HEK293T (cell line): ENCODE measurements at regions not wholly inside any gene's neighbourhood (a gene's known extent, or its start where the extent isn't known, plus 50 kb on each side); places are given as distances from the start of the nearest gene placed in this dataset.

Source experiments
- CTCF ChIA-PET: fragments of 350-600 bp; formaldehyde crosslinking; extraction: SDS; loops from one replicate; lab custom pipeline; 2021; ENCODE audit warnings: antibody characterized with exemption, inconsistent platforms; lab: Yijun Ruan, JAX
- POLR2A ChIA-PET: fragments of 350-600 bp; formaldehyde crosslinking; extraction: SDS; loops from one replicate; lab custom pipeline; 2020; ENCODE audit warnings: antibody characterized with exemption, inconsistent platforms; lab: Yijun Ruan, JAX
- DNase-seq: peaks from one replicate; pipeline ENCODE4 v3.0.0; 2012; ENCODE audit warnings: mixed read lengths; ENCODE audit errors: extremely low spot score
- ARNT ChIP-seq: fragments of 450-650 bp; IDR thresholded peaks from 2 replicates; pipeline ENCODE4 v1.6.1; 2017; ENCODE audit warnings: mild to moderate bottlenecking
- BHLHE40 ChIP-seq: fragments of 450-650 bp; IDR thresholded peaks from 2 replicates; pipeline ENCODE4 v1.6.1; 2016; ENCODE audit warnings: mild to moderate bottlenecking, moderate library complexity, borderline replicate concordance
- CTBP1 ChIP-seq: fragments of 450-650 bp; IDR thresholded peaks from 2 replicates; pipeline ENCODE4 v1.6.1; 2016; ENCODE audit warnings: borderline replicate concordance
- ELF4 ChIP-seq: fragments of 450-650 bp; IDR thresholded peaks from 2 replicates; pipeline ENCODE4 v1.6.1; 2017; ENCODE audit warnings: antibody characterized with exemption
- FOXA1 ChIP-seq: fragments of 450-650 bp; IDR thresholded peaks from 2 replicates; pipeline ENCODE4 v1.6.1; 2016; ENCODE audit warnings: mild to moderate bottlenecking
- FOXK2 ChIP-seq: fragments of 450-650 bp; IDR thresholded peaks from 2 replicates; pipeline ENCODE4 v1.6.1; 2016; ENCODE audit warnings: mild to moderate bottlenecking
- FOXM1 ChIP-seq: fragments of 450-650 bp; IDR thresholded peaks from 2 replicates; pipeline ENCODE4 v1.6.1; 2017; ENCODE audit warnings: mild to moderate bottlenecking, borderline replicate concordance
- HDGF ChIP-seq: fragments of 450-650 bp; IDR thresholded peaks from 2 replicates; pipeline ENCODE4 v1.6.1; 2017; ENCODE audit warnings: antibody characterized with exemption, borderline replicate concordance
- L3MBTL2 ChIP-seq: fragments of 450-650 bp; conservative IDR thresholded peaks from 2 replicates; pipeline ENCODE4 v1.6.1; 2016; ENCODE audit warnings: mild to moderate bottlenecking
- LEF1 ChIP-seq: fragments of 450-650 bp; IDR thresholded peaks from 2 replicates; pipeline ENCODE4 v1.6.1; 2017; ENCODE audit warnings: mild to moderate bottlenecking, borderline replicate concordance
- NFRKB ChIP-seq: fragments of 450-650 bp; IDR thresholded peaks from 2 replicates; pipeline ENCODE4 v1.6.1; 2016; ENCODE audit warnings: mild to moderate bottlenecking, moderate library complexity
- PKNOX1 ChIP-seq: fragments of 450-650 bp; IDR thresholded peaks from 2 replicates; pipeline ENCODE4 v1.6.1; 2016
- SP1 ChIP-seq: fragments of 450-650 bp; IDR thresholded peaks from 2 replicates; pipeline ENCODE4 v1.6.1; 2017
- SUZ12 ChIP-seq: fragments of 450-650 bp; IDR thresholded peaks from 2 replicates; pipeline ENCODE4 v1.6.1; 2016; ENCODE audit warnings: mild to moderate bottlenecking
- TARDBP ChIP-seq: fragments of 450-650 bp; IDR thresholded peaks from 2 replicates; pipeline ENCODE4 v1.6.1; 2016
- ZNF384 ChIP-seq: fragments of 450-650 bp; IDR thresholded peaks from 2 replicates; pipeline ENCODE4 v1.6.1; 2016

- ChIA-PET POLR2A (no interaction called here), CTCF (interaction anchor here (0.6 kb wide), 1 partner anchor 440 kb away, joined by 3 read pairs; no protein-coding TSS in a partner anchor)
- no peak for TF ChIP-seq L3MBTL2
- TF ChIP-seq HDGF, result no peak
- TF ChIP-seq FOXK2, result no peak
- TF ChIP-seq PKNOX1, result no peak
- TF ChIP-seq CTBP1, result no peak
- TF ChIP-seq SP1, result no peak
- TF ChIP-seq SUZ12, result no peak
- TF ChIP-seq TARDBP, result no peak
- no peak for TF ChIP-seq FOXA1
- no peak for TF ChIP-seq BHLHE40
- TF ChIP-seq ARNT, result no peak
- TF ChIP-seq FOXM1, result no peak
- no peak for TF ChIP-seq LEF1
- no peak for TF ChIP-seq ZNF384
- no peak for TF ChIP-seq NFRKB
- no peak for DNase-seq
Measured at GRCh38 chr11:76271068-76271467, 64.8 kb upstream of the WNT11 start.

GRCh38 chr11:76270389-76270788, 64.1 kb upstream of the WNT11 start:
- ChIA-PET CTCF (no interaction called here), POLR2A (interaction anchor here (1.2 kb wide), 1 partner anchor 23 kb away, joined by 3 read pairs; no protein-coding TSS in a partner anchor)
- TF ChIP-seq L3MBTL2, result no peak
- no peak for TF ChIP-seq FOXA1
- no peak for TF ChIP-seq PKNOX1
- no peak for TF ChIP-seq BHLHE40
- no peak for TF ChIP-seq ARNT
- no peak for TF ChIP-seq SP1
- no peak for TF ChIP-seq ZNF384
- no peak for TF ChIP-seq NFRKB
- TF ChIP-seq ELF4, result no peak
- no peak for TF ChIP-seq HDGF
- no peak for TF ChIP-seq LEF1
- no peak for DNase-seq

- TF ChIP-seq FOXA1 (no peak), CTBP1 (no peak)
- POLR2A ChIA-PET, result interaction anchor here (1.2 kb wide), 1 partner anchor 23 kb away, joined by 3 read pairs; no protein-coding TSS in a partner anchor
- CTCF ChIA-PET, result no interaction called here
- DNase-seq, result no peak
Measured at GRCh38 chr11:76269661-76270261, 63.5 kb upstream of the WNT11 start.

GRCh38 chr11:76269247-76269646, 62.9 kb upstream of the WNT11 start:
- POLR2A ChIA-PET, result interaction anchor here (1.2 kb wide), 1 partner anchor 22 kb away, joined by 3 read pairs; no protein-coding TSS in a partner anchor
- DNase-seq, result no peak
- CTCF ChIA-PET, result no interaction called here
- TF ChIP-seq FOXA1 (no peak), ZNF384 (no peak), HDGF (no peak), ARNT (no peak), NFRKB (no peak), FOXK2 (no peak), LEF1 (no peak)

- POLR2A ChIA-PET, result no interaction called here
- TF ChIP-seq SUZ12, result no peak
- TF ChIP-seq L3MBTL2, result no peak
- TF ChIP-seq TARDBP, result no peak
- TF ChIP-seq FOXA1, result no peak
- no peak for TF ChIP-seq FOXK2
- no peak for TF ChIP-seq ELF4
- TF ChIP-seq HDGF, result no peak
- CTCF ChIA-PET, result no interaction called here
- DNase-seq, result no peak
Measured at GRCh38 chr11:76268498-76268897, 62.2 kb upstream of the WNT11 start.

- ChIA-PET CTCF (no interaction called here), POLR2A (no interaction called here)
- no peak for DNase-seq
- TF ChIP-seq FOXM1 (no peak), L3MBTL2 (no peak), FOXA1 (no peak), SP1 (no peak), ELF4 (no peak), ARNT (no peak), SUZ12 (no peak), BHLHE40 (no peak)
Measured at GRCh38 chr11:76267556-76267955, 61.3 kb upstream of the WNT11 start.

- DNase-seq, result no peak
- TF ChIP-seq ARNT, result no peak
- no peak for TF ChIP-seq CTBP1
- TF ChIP-seq PKNOX1, result no peak
- TF ChIP-seq SUZ12, result no peak
- TF ChIP-seq LEF1, result no peak
- no peak for TF ChIP-seq ELF4
- TF ChIP-seq FOXA1, result no peak
- no peak for TF ChIP-seq FOXM1
- no peak for TF ChIP-seq TARDBP
- no peak for TF ChIP-seq NFRKB
- TF ChIP-seq SP1, result no peak
- no peak for TF ChIP-seq L3MBTL2
- no peak for TF ChIP-seq BHLHE40
- TF ChIP-seq ZNF384, result no peak
- TF ChIP-seq FOXK2, result no peak
- no peak for TF ChIP-seq HDGF
- CTCF ChIA-PET, result no interaction called here
- POLR2A ChIA-PET, result no interaction called here
Measured at GRCh38 chr11:76266286-76267100, 60.2 kb upstream of the WNT11 start.
